GM11168 (cell line): ENCODE measurements at regions not wholly inside any gene's neighbourhood (a gene's known extent, or its start where the extent isn't known, plus 50 kb on each side); places are given as distances from the start of the nearest gene placed in this dataset.
"Not testable (repeated sequence)": the region's sequence is repeated elsewhere in the genome, so short reads cannot be mapped to it uniquely, and the experiment has no call there.

ENCODE experiments used
- in situ Hi-C: fragments of 300-500 bp; cut with MboI; formaldehyde crosslinking; loops from one replicate; pipeline ENCODE4 v1.12.0; 2022; ENCODE audit warnings: low sequenced_read_pairs; ENCODE audit not compliant: unreplicated experiment

- in situ Hi-C loops, result no loop called here
Observed at GRCh38 chr10:6840201-6840691, 260.2 kb upstream of the PRKCQ start.

- in situ Hi-C loops, result no loop called here
Observed at GRCh38 chr10:6838118-6838517, 258.0 kb upstream of the PRKCQ start.

GRCh38 chr10:6833458-6834011, 253.5 kb upstream of the PRKCQ start:
- in situ Hi-C loops, result no loop called here

GRCh38 chr10:6830981-6831380, 250.9 kb upstream of the PRKCQ start:
- in situ Hi-C loops, result not testable (repeated sequence)

- in situ Hi-C loops, result not testable (repeated sequence)
Observed at GRCh38 chr10:6824793-6825192, 244.7 kb upstream of the PRKCQ start.

- in situ Hi-C loops, result no loop called here
Observed at GRCh38 chr10:6823770-6824169, 243.7 kb upstream of the PRKCQ start.

GRCh38 chr10:6819301-6819700, 239.2 kb upstream of the PRKCQ start:
- in situ Hi-C loops, result no loop called here

GRCh38 chr10:6817770-6818169, 237.7 kb upstream of the PRKCQ start:
- in situ Hi-C loops, result no loop called here

- in situ Hi-C loops, result no loop called here
Observed at GRCh38 chr10:6815346-6815745, 235.3 kb upstream of the PRKCQ start.

- in situ Hi-C loops, result no loop called here
Observed at GRCh38 chr10:6813856-6814255, 233.8 kb upstream of the PRKCQ start.

- in situ Hi-C loops, result no loop called here
Observed at GRCh38 chr10:6813306-6813705, 233.2 kb upstream of the PRKCQ start.

- in situ Hi-C loops, result no loop called here
Observed at GRCh38 chr10:6811153-6811552, 231.1 kb upstream of the PRKCQ start.

- in situ Hi-C loops, result no loop called here
Observed at GRCh38 chr10:6803427-6803783, 223.3 kb upstream of the PRKCQ start.

GRCh38 chr10:6802759-6803426, 222.8 kb upstream of the PRKCQ start:
- in situ Hi-C loops, result no loop called here

- in situ Hi-C loops, result no loop called here
Observed at GRCh38 chr10:6796231-6796630, 216.2 kb upstream of the PRKCQ start.

- in situ Hi-C loops, result no loop called here
Observed at GRCh38 chr10:6795541-6795940, 215.5 kb upstream of the PRKCQ start.

- in situ Hi-C loops, result not testable (repeated sequence)
Observed at GRCh38 chr10:6794841-6795240, 214.8 kb upstream of the PRKCQ start.

- in situ Hi-C loops, result no loop called here
Observed at GRCh38 chr10:6794441-6794840, 214.4 kb upstream of the PRKCQ start.

- in situ Hi-C loops, result no loop called here
Observed at GRCh38 chr10:6788731-6789130, 208.7 kb upstream of the PRKCQ start.

GRCh38 chr10:6788231-6788630, 208.2 kb upstream of the PRKCQ start:
- in situ Hi-C loops, result no loop called here

GRCh38 chr10:6787718-6788117, 207.6 kb upstream of the PRKCQ start:
- in situ Hi-C loops, result no loop called here

- in situ Hi-C loops, result no loop called here
Observed at GRCh38 chr10:6787091-6787490, 207.0 kb upstream of the PRKCQ start.
